Smooth muscle cell (in vitro differentiated cells): ENCODE measurements at regions not wholly inside any gene's neighbourhood (a gene's known extent, or its start where the extent isn't known, plus 50 kb on each side); places are given as distances from the start of the nearest gene placed in this dataset.

Experiments used
- DNase-seq: peaks from one replicate; lab custom pipeline; 2025; ENCODE audit not compliant: unreplicated experiment; lab: John Stamatoyannopoulos, UW
- H2AFZ ChIP-seq: fragments of 200-600 bp; sonication (generic); 2 replicates; pipeline ENCODE4 v1.6.0; 2016; ENCODE audit warnings: antibody characterized with exemption, low read depth, mild to moderate bottlenecking
- H3F3A ChIP-seq: fragments of 200-600 bp; sonication (generic); 2 replicates; pipeline ENCODE4 v1.6.0; 2017; ENCODE audit warnings: antibody characterized with exemption, low read depth
- H3K27ac ChIP-seq: fragments of 200-600 bp; sonication (generic); 2 replicates; pipeline ENCODE4 v1.5.1; 2016; ENCODE audit warnings: low read depth, mild to moderate bottlenecking
- H3K27me3 ChIP-seq: fragments of 200-600 bp; sonication (generic); 2 replicates; pipeline ENCODE4 v1.6.1; 2016; ENCODE audit warnings: low read depth, mild to moderate bottlenecking
- H3K36me3 ChIP-seq: fragments of 200-600 bp; sonication (generic); 2 replicates; pipeline ENCODE4 v1.5.1; 2016; ENCODE audit warnings: low read depth
- H3K4me1 ChIP-seq: fragments of 200-600 bp; sonication (generic); 2 replicates; pipeline ENCODE4 v1.5.1; 2016; ENCODE audit warnings: low read depth
- H3K4me2 ChIP-seq: fragments of 200-600 bp; sonication (generic); 2 replicates; pipeline ENCODE4 v1.6.0; 2016; ENCODE audit warnings: mild to moderate bottlenecking
- H3K4me3 ChIP-seq: fragments of 200-600 bp; sonication (generic); 2 replicates; pipeline ENCODE4 v1.5.1; 2016; ENCODE audit warnings: mild to moderate bottlenecking
- H3K79me2 ChIP-seq: fragments of 200-600 bp; sonication (generic); 2 replicates; pipeline ENCODE4 v1.6.0; 2016; ENCODE audit warnings: low read depth, mild to moderate bottlenecking
- H3K9ac ChIP-seq: fragments of 200-600 bp; sonication (generic); 2 replicates; pipeline ENCODE4 v1.6.0; 2016; ENCODE audit warnings: low read depth
- H3K9me3 ChIP-seq: fragments of 200-600 bp; sonication (generic); replicated peaks from 2 replicates; pipeline ENCODE4 v1.5.1; 2016; ENCODE audit warnings: low read depth
- H4K20me1 ChIP-seq: fragments of 200-600 bp; sonication (generic); 2 replicates; pipeline ENCODE4 v1.6.0; 2016; ENCODE audit warnings: low read depth
- WGBS: methylation state at CpG from one replicate; pipeline ENCODE4 v1.1.7; 2016; ENCODE audit warnings: low lambda C conversion rate; 5-methylcytosine and 5-hydroxymethylcytosine counted together
- TF ChIP-seq, protein P1 (sequence below): fragments of 200-600 bp; sonication (generic); IDR thresholded peaks from 2 replicates; pipeline ENCODE4 v1.5.1; 2017; ENCODE audit warnings: borderline replicate concordance, mild to moderate bottlenecking, antibody characterized with exemption; ENCODE audit not compliant: insufficient read depth, poor library complexity, severe bottlenecking

GRCh38 chr20:60123096-60123495, 164.9 kb downstream of the CDH26 start:
- Histone ChIP-seq H2AFZ (no peak overlapping the region), H3K36me3 (no peaks in the 10 kb centered on the region), H3K4me1 (no peaks in the 10 kb centered on the region), H3K4me2 (no peak overlapping the region), H3K27ac (no peak overlapping the region), H3K79me2 (no peaks in the 10 kb centered on the region), H3F3A (no peaks in the 10 kb centered on the region), H3K27me3 (peaks cover 47% of the 10 kb centered on the region), H4K20me1 (no peaks in the 10 kb centered on the region), H3K9me3 (no peaks in the 10 kb centered on the region), H3K4me3 (no peak overlapping the region), H3K9ac (no peak overlapping the region)
- WGBS: 89% methylated on average over 8 of the region's 8 CpGs
- no peak for DNase-seq
- TF ChIP-seq, protein P1, sequence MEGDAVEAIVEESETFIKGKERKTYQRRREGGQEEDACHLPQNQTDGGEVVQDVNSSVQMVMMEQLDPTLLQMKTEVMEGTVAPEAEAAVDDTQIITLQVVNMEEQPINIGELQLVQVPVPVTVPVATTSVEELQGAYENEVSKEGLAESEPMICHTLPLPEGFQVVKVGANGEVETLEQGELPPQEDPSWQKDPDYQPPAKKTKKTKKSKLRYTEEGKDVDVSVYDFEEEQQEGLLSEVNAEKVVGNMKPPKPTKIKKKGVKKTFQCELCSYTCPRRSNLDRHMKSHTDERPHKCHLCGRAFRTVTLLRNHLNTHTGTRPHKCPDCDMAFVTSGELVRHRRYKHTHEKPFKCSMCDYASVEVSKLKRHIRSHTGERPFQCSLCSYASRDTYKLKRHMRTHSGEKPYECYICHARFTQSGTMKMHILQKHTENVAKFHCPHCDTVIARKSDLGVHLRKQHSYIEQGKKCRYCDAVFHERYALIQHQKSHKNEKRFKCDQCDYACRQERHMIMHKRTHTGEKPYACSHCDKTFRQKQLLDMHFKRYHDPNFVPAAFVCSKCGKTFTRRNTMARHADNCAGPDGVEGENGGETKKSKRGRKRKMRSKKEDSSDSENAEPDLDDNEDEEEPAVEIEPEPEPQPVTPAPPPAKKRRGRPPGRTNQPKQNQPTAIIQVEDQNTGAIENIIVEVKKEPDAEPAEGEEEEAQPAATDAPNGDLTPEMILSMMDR: no peak

- no peak overlapping the region for H3K4me2 ChIP-seq
- DNase-seq: no peak
- no peak overlapping the region for H3K4me3 ChIP-seq
- H3K27me3 ChIP-seq: peaks cover 43% of the 10 kb centered on the region
- H3K9me3 ChIP-seq: no peaks in the 10 kb centered on the region
- H3K36me3 ChIP-seq: no peaks in the 10 kb centered on the region
- no peaks in the 10 kb centered on the region for H4K20me1 ChIP-seq
- H2AFZ ChIP-seq: no peak overlapping the region
- no peak overlapping the region for H3K27ac ChIP-seq
- H3F3A ChIP-seq: no peaks in the 10 kb centered on the region
- TF ChIP-seq, protein P1: no peak
- H3K9ac ChIP-seq: no peak overlapping the region
- H3K79me2 ChIP-seq: no peaks in the 10 kb centered on the region
- no peaks in the 10 kb centered on the region for H3K4me1 ChIP-seq
- 88% methylated on average over 4 of the region's 4 CpGs for WGBS
Observed at GRCh38 chr20:60123652-60124051, 165.4 kb downstream of the CDH26 start.

DNA sequence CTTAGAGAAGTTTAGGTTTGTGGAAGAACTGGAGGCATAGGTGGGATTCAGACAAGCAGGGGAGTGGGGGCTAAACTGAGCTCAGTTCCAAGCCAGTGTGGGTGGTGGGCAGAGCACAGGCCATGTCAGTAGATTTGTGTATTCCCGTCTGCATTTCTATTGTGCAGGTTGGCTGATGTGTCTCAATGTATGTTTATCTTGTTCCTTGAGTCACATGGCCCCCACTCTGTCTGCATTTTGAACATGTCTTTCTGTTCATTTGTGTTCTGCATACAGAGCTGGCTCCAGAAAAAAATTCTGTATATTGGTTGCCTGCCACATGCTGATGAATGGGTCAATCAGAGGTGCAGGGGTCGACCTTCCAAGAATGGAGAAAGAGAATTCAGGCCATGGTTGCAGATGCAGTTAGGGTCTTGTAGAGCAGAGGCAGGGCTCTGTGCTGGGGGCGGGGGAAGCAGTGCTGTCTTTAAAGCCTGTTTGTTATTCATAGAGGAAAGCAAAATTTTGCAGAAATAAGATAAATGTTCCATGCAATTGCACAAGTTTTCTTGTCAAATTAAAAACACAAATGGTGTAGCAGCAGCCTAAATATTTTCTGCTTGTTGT, 166.7 kb downstream of the CDH26 start:
- Histone ChIP-seq H3K9me3 (no peaks in the 10 kb centered on the region), H3K4me1 (no peaks in the 10 kb centered on the region), H3K4me3 (no peak overlapping the region), H3K9ac (no peak overlapping the region), H2AFZ (no peak overlapping the region), H3F3A (no peaks in the 10 kb centered on the region), H3K27ac (no peak overlapping the region), H3K27me3 (peaks cover 38% of the 10 kb centered on the region), H3K4me2 (no peak overlapping the region), H4K20me1 (no peaks in the 10 kb centered on the region), H3K36me3 (no peaks in the 10 kb centered on the region), H3K79me2 (no peaks in the 10 kb centered on the region)
- no peak for DNase-seq
- 85% methylated on average over 3 of the region's 3 CpGs for WGBS
- TF ChIP-seq, protein P1: no peak

GRCh38 chr20:60125513-60125912, 167.3 kb downstream of the CDH26 start:
- no peak overlapping the region for H3K27ac ChIP-seq
- no peaks in the 10 kb centered on the region for H3K9me3 ChIP-seq
- no peaks in the 10 kb centered on the region for H3K79me2 ChIP-seq
- H4K20me1 ChIP-seq: no peaks in the 10 kb centered on the region
- no peaks in the 10 kb centered on the region for H3F3A ChIP-seq
- no peak overlapping the region for H3K4me2 ChIP-seq
- H2AFZ ChIP-seq: no peak overlapping the region
- TF ChIP-seq, protein P1: no peak
- H3K4me3 ChIP-seq: no peak overlapping the region
- WGBS: 92% methylated on average over 8 of the region's 8 CpGs
- H3K4me1 ChIP-seq: no peaks in the 10 kb centered on the region
- H3K9ac ChIP-seq: no peak overlapping the region
- no peak for DNase-seq
- H3K27me3 ChIP-seq: peaks cover 37% of the 10 kb centered on the region
- no peaks in the 10 kb centered on the region for H3K36me3 ChIP-seq
